Mucosa of stomach (tissue), 1 donor: ENCODE measurements at regions not wholly inside any gene's neighbourhood (a gene's known extent, or its start where the extent isn't known, plus 50 kb on each side); places are given as distances from the start of the nearest gene placed in this dataset.

Experiments
- H3K27me3 ChIP-seq: one replicate; pipeline ENCODE4 v1.7.0; 2013; ENCODE audit warnings: mild to moderate bottlenecking, low read length; ENCODE audit not compliant: control insufficient read depth, insufficient read depth
- H3K36me3 ChIP-seq: one replicate; pipeline ENCODE4 v1.7.0; 2013; ENCODE audit warnings: low read length; ENCODE audit not compliant: control insufficient read depth, insufficient read depth
- H3K4me1 ChIP-seq: one replicate; pipeline ENCODE4 v1.7.0; 2013; ENCODE audit warnings: mild to moderate bottlenecking, low read length; ENCODE audit not compliant: control insufficient read depth, insufficient read depth
- H3K4me3 ChIP-seq: one replicate; pipeline ENCODE4 v1.7.0; 2013; ENCODE audit warnings: low read length
- H3K9ac ChIP-seq: one replicate; pipeline ENCODE4 v1.7.0; 2013; ENCODE audit warnings: mild to moderate bottlenecking, low read length, moderate library complexity
- H3K9me3 ChIP-seq: one replicate; pipeline ENCODE4 v1.7.0; 2013; ENCODE audit warnings: mild to moderate bottlenecking, low read length, moderate library complexity; ENCODE audit not compliant: control insufficient read depth
- donor health status: Pancreatic carcinoma.

DNA sequence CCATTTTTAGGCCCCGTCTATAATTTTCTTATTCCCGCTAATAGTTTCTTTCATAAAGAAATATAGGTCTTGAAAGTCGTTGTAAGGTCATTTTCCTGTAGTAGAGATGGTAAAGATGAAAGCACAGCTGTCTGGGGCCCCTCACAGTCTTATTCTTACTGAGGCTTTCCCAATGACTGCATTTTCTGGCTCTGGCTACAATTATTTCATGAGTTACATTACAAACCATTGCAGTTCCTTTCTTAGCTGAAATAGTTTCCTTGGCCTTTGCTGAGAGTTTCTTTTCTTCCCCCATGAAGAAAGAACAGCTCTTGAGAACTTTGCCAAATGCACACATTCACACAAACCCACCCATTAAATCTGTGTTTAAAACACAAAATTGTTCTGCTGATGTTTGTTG, 113.0 kb downstream of the DYRK2 start:
- H3K27me3 ChIP-seq, result no peaks in the 10 kb centered on the region
- H3K9ac ChIP-seq, result no peak overlapping the region
- no peak overlapping the region for H3K4me3 ChIP-seq
- H3K36me3 ChIP-seq, result no peaks in the 10 kb centered on the region
- H3K9me3 ChIP-seq, result no peaks in the 10 kb centered on the region
- H3K4me1 ChIP-seq, result peaks cover 30% of the 10 kb centered on the region

DNA sequence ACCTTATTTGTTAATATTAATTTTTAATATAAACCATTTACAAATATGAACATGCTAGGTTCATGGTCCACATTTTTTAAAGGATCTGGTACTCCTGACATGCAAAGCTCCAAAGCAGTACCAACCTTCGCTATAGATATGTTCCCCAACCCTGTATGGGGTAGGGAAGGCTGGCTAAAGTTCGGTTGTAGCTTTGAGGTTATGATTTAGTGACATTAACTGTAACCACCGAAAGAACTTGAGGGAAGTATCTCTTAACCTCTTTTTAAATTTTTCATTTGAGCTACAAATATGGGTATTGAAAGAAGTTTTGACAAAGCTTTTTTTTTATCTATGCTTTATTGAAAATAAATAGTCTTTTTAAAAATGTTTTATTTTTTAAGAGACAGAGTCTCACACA, 115.5 kb downstream of the DYRK2 start:
- H3K36me3 ChIP-seq, result no peaks in the 10 kb centered on the region
- H3K9ac ChIP-seq, result no peak overlapping the region
- H3K27me3 ChIP-seq, result no peaks in the 10 kb centered on the region
- H3K4me1 ChIP-seq, result peaks cover 18% of the 10 kb centered on the region
- H3K9me3 ChIP-seq, result no peaks in the 10 kb centered on the region
- no peak overlapping the region for H3K4me3 ChIP-seq

DNA sequence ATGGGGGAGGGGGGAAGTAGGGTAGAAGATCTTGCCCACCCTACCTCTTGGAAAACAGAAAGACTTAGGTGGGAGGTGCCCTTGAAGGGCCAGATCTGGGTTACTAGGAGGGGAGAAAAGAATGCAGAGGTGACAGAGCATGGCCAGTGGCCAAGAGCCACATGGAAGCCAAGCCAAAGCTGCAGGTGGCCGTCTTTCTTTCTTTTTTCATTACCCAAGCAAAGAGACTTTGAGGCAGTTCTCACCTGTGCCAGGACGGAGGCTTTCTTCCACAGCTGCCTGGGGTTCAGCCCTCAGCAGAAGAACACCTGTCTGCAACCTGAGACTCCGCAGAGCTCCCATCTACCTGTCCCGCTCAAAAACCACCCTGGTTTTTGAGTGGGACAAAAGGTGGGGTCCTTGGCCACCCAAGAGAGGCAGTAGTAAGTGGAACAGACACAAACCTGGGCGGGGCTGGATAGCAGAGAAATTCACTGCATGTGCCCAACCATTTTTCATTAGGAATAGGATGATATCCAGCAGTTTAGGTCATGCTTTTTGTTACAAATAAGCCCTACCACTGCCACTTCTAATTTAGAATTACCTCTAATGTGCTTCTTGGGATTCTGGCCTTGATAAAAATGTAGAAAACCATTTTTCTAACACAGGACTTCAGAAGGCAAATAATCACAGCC, 116.5 kb downstream of the DYRK2 start:
- no peak overlapping the region for H3K4me3 ChIP-seq
- peaks cover 7% of the 10 kb centered on the region for H3K4me1 ChIP-seq
- no peaks in the 10 kb centered on the region for H3K9me3 ChIP-seq
- no peak overlapping the region for H3K9ac ChIP-seq
- H3K27me3 ChIP-seq, result no peaks in the 10 kb centered on the region
- H3K36me3 ChIP-seq, result no peaks in the 10 kb centered on the region

DNA sequence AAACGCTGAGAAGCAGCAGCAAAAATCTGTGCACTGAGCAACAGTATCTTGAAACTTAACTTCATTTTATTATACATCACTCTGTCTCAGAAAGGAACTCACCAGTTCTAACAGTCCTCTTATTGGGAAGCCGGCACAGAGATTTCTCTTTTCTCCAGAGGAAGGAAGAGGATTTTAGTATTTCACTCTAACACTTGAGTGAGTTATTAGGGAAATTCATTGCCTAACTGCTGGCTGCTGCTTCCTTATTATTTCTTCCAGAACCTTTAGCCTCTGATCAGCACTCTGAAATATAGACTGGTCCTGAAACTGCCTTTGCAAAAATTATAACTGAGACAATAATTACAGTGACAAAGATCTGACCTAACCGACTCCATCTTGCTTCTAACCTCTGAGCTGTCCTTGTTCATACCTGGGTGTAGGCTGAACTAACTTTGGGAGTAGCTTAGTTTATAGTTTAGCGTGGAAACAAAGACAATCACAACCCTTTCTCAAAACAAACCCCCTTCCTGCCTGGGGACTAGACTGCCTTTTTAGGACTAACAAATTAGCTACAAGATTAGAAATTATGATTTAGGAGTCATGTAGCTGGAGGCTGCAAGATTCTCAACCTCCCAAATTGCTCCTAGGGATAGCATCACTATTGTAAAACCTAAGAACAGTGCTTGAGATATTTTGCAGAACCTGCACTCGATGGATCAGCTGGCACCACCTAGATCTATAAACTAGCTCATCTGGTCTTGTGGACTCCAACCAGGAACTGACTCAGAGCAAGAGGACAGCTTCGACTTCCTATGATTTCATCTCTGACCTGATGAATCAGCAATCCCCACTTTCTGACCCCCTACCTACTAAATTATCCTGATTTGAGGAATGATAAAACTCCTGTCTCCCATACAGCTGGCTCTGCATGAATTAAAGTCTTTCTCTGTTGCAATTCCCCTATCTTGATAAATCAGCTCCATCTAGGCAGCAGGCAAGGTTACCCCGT, 117.5 kb downstream of the DYRK2 start:
- no peaks in the 10 kb centered on the region for H3K9me3 ChIP-seq
- no peak overlapping the region for H3K4me3 ChIP-seq
- no peak overlapping the region for H3K9ac ChIP-seq
- no peaks in the 10 kb centered on the region for H3K4me1 ChIP-seq
- no peaks in the 10 kb centered on the region for H3K36me3 ChIP-seq
- no peaks in the 10 kb centered on the region for H3K27me3 ChIP-seq

DNA sequence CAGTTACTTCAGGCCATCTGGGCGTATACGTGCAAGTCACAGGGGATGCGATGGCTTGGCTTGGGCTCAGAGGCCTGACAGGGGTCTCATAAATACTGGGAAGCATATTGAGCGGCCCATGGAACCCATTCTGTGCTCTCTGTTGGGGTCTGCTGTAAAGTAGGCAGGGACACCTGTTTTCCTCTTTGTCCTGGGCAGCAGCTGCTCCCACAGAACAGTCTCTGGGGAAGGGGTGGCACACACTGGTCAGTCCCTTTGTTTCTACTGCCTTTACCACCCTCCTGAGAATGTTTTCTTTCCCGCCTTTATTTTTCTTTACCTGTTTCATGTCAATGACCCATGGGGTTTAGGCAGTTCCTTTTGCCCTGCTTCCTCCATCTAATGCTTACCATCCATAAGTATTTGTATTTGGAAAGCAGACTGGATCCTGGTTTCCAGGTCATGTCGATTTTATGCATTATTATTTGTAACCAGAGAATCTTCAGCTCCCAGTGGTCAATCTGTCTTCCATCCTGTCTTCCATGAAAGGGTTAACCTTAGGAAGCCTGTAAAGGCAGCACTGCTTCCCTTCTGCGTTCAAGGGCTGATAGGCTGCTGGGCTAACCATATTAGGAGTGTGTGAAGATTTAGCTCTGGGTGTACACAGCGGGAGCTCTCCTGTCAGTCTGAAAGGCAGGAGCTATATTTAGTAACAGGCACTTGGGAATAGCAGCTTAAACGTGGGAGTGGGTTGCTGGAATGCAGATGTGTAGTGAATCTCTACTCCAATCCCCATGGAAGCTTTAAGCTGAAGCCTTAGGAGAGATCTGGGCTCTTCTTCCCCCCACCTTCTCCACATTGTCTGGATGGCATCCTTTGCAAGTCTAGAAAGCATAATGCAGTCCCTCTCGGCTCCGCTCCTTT, 124.0 kb downstream of the DYRK2 start:
- Histone ChIP-seq H3K4me1 (peaks cover 23% of the 10 kb centered on the region), H3K27me3 (no peaks in the 10 kb centered on the region), H3K4me3 (no peak overlapping the region), H3K36me3 (no peaks in the 10 kb centered on the region), H3K9ac (no peak overlapping the region), H3K9me3 (no peaks in the 10 kb centered on the region)

DNA sequence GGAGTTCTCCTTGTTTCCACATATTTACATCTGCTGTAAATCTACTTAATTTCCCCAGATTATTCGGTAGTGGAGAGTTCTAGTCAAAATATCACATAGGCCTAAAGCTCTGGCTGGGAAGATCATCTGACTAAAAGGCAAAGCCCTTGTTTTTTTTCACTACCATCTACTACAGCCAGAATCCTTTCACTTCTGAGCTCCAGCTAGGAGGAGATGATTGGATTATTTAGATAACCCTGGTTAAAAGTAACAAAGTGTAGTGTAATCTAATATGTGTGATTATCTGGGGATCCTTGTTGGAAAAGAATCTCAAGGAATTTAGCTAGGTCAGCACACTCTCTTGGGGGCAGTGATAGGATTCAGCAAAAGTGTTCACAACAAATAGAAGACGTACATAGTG, 125.4 kb downstream of the DYRK2 start:
- no peaks in the 10 kb centered on the region for H3K36me3 ChIP-seq
- H3K9me3 ChIP-seq, result no peaks in the 10 kb centered on the region
- no peak overlapping the region for H3K9ac ChIP-seq
- H3K4me3 ChIP-seq, result no peak overlapping the region
- H3K27me3 ChIP-seq, result no peaks in the 10 kb centered on the region
- H3K4me1 ChIP-seq, result peaks cover 23% of the 10 kb centered on the region

DNA sequence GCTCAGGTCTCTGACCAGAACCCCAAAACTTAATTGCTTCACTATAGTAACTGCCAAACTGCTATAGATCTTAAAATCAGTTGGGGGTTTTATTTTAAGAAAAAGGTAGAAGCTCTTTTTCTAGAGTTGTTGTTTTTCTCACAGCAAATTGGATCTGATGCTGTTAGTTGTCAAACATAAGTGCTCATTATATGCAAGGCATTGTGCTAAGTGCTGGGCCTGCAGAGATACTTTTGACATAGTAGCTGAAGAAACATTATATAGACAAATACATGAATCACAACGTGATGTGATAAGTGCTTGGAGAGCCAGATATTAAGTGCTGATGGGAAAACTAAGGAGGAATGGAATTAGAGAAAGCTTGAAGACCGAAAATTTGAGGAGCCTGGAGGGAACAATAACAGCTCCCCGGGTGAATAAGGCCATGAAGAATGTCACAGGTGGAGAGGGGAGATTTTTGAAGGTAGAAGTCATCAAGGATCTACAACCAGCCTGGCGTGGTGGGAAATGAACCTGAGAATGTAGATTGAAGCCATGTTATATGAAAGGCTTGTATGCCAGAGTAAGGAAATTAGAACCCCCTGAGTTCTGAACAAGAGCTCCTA, 126.5 kb downstream of the DYRK2 start:
- Histone ChIP-seq H3K4me1 (peaks cover 23% of the 10 kb centered on the region), H3K4me3 (no peak overlapping the region), H3K27me3 (no peaks in the 10 kb centered on the region), H3K9ac (no peak overlapping the region), H3K9me3 (no peaks in the 10 kb centered on the region), H3K36me3 (no peaks in the 10 kb centered on the region)

DNA sequence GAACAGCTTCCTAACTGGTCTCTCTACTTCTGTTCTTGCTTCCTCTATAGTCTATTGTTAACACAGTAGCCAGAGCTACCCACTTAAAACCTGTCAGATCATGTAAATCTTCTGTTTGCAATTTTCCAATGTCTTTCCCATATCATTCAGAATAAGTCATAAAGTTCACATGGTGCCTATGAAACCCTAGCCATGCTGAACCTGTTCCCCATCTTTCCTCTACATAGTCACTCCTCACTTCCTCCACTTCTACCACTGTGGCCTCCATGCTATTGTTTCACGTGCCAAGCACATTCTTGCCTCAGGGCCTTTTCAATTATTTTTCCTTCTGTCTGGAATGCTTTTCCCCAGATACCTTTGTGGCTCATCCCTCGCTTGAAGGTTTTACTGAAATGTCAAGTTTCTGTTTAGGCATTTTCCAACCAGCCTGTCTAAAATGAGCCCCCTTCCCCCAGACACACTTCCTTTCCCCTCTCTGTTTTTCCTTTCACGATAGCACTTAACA, 132.1 kb downstream of the DYRK2 start:
- Histone ChIP-seq H3K9ac (no peak overlapping the region), H3K36me3 (no peaks in the 10 kb centered on the region), H3K4me1 (peaks cover 11% of the 10 kb centered on the region), H3K4me3 (no peak overlapping the region), H3K27me3 (no peaks in the 10 kb centered on the region), H3K9me3 (no peaks in the 10 kb centered on the region)

DNA sequence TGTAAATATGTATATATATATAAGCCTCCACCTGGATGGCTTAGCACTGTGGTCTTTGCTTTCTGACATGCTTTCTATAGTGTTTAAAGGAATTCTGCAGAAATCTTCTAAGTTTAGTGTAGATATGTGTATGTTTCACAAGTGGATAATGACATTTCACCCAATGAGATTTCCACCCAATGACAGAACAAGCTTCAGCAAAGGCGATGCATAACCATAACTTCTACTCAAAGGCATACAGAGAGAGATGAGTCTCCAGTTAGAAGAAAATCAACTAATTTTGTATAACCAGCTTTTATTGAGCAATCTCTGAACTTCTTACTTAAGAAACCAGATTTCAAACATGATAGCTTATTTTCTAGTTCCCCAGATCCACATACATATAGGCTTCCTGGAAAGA, 134.0 kb downstream of the DYRK2 start:
- Histone ChIP-seq H3K4me3 (no peak overlapping the region), H3K9ac (no peak overlapping the region), H3K4me1 (peaks cover 11% of the 10 kb centered on the region), H3K27me3 (no peaks in the 10 kb centered on the region), H3K9me3 (no peaks in the 10 kb centered on the region), H3K36me3 (no peaks in the 10 kb centered on the region)

DNA sequence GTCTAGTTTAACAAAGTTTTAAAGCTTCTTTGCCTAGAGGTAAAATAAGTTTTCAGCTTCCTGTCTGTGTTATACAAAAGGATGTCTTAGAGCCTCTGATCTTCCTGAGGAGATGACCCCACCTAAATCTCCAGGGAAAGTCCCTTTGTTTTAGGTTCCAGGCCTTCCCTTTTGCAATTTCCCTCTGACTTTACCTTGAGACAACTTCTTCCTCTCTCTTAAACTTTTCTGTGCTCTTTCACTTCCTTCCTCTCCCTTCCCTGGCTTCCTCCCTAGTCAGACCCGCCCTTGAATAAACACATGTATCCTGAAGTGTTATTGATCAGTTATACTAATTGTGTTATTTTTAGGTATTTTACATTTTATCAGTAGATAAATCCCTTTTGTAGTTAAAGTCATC, 134.8 kb downstream of the DYRK2 start:
- H3K36me3 ChIP-seq, result no peaks in the 10 kb centered on the region
- no peaks in the 10 kb centered on the region for H3K27me3 ChIP-seq
- H3K4me1 ChIP-seq, result peaks cover 11% of the 10 kb centered on the region
- no peak overlapping the region for H3K9ac ChIP-seq
- no peak overlapping the region for H3K4me3 ChIP-seq
- no peaks in the 10 kb centered on the region for H3K9me3 ChIP-seq

DNA sequence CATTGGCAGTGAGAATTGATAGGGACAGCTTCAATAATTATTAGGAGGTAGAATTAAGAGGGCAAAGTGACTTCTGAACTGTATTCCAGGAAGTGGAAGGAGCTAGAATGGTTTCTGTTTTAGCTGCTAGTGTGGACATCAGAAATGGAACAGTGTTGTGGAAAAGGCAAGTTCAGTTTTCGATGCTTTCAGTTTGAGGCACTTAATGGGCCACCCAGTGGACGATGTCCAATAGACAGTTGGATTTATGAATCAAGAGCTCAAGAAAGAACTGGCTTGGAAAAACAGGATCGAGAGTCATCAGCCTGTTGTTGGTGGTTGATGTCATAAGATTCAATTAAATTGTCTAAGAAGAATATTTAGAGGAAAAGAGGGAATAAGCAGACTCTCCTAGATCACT, 136.3 kb downstream of the DYRK2 start:
- no peaks in the 10 kb centered on the region for H3K27me3 ChIP-seq
- no peaks in the 10 kb centered on the region for H3K36me3 ChIP-seq
- H3K4me1 ChIP-seq, result peaks cover 11% of the 10 kb centered on the region
- no peak overlapping the region for H3K9ac ChIP-seq
- no peaks in the 10 kb centered on the region for H3K9me3 ChIP-seq
- no peak overlapping the region for H3K4me3 ChIP-seq
